Ammon's horn (tissue), 1 donor: ENCODE measurements at regions not wholly inside any gene's neighbourhood (a gene's known extent, or its start where the extent isn't known, plus 50 kb on each side); places are given as distances from the start of the nearest gene placed in this dataset.

Experiments
- DNase-seq: peaks from one replicate; pipeline ENCODE4 v3.0.0-alpha.2; 2016; ENCODE audit warnings: low spot score

DNA sequence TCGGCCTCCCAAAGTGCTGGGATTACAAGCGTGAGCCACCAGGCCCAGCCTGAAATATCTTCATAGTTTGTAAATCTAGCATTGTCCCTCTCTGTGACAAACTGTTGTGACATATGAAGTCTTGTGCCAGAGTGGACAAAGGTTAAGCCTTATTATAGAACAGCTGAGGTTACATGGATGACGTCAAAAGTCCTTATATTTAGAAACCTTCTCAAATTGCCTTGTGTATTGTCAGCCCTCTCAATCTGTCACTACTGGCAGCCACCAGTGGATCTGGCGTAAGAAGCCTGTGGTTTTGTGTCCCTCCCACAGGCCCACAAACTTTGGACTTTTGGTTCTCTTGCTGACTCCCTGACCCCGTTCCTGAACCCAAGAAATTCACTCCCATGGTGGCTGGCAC lies 79.4 kb upstream of the CCDC112 start:
- DNase-seq: no peak

DNA sequence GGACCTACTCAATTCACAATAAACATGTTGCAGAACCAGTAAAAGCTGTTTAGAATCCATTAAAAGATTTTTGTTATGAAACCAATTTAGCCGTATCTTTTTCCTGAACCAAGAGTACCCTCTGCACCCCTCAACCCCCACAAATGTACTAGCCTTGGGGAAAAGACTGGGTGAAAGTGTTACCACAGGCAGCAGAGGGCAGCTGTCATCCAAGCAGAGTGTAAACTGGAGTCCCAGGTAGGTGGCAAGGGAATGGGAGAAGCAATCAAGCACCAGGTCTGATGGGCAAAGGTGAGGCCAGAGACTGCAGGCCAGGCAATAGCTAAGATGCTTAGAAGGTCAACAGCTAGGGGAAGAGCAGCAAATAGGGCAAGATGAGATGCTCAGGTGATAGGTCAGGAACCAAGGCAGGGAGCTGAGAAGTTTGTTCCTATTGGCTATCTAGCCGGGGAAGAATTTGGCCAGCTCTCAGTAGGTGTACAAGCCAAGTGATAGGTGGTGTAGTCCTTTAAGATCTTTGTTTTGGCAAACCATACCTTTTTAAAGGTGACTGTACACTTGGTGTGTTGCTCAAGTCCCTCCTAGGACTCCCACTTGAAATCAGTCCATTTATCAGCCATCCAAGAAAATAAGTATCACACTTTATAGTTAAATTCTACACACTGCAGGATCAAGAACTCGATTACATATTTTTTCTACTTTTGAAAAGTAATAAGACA lies 77.8 kb upstream of the CCDC112 start:
- no peak for DNase-seq

DNA sequence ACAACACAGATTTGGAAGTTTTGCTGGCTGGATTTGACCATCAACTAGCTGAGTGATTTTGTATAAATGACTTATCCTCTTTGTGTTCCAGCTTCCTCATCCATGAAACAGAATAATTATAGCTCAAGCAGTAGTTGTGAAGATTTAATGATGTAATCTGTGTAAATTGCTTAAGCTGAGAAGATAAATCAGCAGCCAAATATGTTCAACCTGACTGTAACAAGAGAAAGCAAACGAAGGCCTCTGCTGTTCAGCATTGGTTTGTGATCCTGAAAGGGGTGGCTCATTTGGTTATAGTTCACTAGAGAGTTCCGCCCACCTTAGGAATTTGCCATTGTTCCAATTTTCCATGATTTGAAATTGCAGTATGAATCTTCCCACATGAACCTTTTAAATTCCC lies 75.7 kb upstream of the CCDC112 start:
- no peak for DNase-seq

DNA sequence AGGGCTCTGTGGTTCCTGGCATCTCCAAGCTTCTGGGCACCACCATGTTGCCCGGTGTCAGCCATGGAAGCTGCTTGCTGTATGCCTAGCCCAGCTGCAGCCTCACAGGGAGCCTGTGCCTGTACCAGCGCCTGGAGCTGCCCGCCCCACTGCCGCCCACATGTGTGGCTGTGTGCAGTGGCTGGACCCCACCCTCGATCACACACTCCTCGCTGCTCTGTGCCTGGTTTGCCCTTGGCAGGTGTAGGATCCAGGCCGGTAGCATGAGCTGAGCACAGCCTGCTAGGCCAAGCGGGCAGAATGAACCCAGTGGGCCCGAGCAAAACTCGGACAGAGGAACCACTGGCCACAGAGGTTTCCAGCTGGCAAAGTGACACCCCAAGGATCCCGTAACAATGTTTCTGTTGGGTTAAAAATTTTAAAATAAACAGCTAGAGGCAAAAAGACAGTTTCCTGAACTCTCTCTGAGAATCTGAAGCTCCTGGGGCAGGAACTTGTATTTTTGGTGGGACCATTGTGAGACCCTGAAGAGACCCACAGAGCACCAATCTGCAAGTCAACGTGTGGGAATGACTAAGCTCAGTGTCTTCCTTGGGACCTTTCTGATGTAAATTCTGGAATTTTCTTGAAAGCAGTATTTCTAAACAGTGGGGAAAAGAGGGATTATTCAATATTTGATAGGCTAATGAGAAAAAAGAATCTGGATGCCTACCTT lies 73.1 kb upstream of the CCDC112 start:
- no peak for DNase-seq

DNA sequence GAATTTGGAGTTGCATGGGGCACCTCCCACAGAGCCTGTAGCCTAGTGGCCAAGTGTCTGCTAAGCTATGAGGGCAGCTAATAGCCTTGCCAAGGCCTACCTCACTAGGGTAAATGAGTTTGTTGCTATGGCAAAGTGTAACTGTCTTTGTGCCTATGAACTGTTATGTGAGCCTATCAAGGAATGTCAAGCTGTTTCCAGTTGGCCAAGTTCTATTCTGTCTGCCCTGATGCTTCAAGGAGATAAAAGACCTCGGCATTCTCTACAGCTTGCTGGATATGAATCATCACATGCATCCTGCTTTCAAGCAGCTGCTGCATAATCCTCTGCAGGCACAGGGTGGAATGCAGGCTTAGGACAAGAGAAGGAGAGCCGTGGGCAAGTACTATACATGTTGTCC lies 69.8 kb upstream of the CCDC112 start:
- DNase-seq: no peak

DNA sequence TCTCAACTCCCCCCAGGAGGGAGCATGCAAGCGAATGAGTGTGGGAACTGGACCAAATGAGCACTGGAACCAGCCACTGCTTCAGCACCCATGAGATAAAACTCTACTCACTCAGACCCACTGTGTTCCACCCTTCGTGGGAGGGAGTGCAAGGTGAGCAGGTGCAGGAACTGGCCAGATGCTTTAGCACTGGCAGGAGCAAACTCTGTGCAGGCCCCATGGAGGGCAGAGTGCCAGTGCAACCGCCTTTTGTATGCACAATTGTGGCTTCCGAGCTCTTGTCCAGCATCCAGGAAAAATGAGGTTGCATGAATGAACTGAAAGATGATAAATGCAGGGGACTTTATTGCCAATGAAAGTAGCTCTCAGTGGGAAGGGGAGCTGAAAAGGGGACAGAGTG lies 67.4 kb upstream of the CCDC112 start:
- DNase-seq: no peak

DNA sequence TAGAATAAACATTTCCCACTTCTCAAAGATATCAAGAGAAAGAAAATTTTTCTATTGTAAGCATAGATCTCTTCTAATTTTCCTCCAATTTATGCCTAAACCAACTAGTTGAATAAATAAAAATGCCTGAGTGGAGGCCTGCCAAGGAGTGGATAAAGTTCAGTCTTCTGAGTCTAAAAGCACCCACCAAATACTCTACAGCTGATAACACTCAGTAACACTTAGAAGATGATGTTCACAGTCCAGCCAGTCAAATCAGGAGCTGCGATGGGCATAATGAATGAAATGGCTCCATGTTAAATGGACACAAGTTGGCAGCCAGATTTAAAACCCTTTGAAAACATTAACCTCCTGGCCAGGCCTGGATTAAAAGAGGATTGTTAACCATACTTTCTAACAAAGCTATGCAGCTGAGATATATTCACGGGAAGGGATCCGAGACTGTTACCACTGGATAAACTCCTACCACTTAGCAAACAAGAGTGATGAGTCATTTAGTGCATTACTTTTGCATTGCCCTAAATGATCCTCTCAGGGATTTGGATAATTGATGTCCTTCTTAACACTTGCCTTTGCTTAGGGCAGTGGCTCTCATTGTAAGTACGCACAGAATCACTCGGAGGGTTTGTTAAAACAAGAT lies 63.7 kb upstream of the CCDC112 start:
- DNase-seq: no peak

DNA sequence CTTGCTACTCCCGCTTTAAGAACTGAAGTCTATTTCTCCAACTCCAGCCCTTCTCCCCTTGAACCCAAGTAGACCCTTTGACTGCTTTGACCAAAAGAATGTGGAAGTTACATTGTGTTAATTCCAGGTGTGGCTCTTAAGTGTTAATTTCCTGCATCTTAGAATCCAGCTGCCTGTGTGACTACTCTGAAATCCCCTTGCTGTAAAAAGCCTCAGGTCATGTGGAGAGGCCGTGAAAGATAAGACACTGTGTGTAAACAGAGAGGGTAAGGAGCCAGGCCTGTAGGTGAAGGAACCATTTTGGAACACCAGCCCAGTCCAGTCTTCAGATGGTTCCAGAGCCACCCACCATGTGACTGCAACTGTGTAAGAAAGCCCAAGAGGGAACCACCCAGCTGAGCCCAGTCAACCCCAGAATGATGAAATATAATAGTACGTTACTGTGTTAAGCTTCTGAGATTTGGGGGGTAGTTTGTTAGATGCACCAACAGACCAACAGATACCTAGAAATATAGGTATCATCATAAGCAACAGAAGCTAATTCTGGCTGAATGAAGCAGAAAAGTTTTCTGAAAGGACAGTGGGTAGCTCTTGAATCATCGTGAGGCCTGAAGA lies 59.4 kb upstream of the CCDC112 start:
- no peak for DNase-seq

DNA sequence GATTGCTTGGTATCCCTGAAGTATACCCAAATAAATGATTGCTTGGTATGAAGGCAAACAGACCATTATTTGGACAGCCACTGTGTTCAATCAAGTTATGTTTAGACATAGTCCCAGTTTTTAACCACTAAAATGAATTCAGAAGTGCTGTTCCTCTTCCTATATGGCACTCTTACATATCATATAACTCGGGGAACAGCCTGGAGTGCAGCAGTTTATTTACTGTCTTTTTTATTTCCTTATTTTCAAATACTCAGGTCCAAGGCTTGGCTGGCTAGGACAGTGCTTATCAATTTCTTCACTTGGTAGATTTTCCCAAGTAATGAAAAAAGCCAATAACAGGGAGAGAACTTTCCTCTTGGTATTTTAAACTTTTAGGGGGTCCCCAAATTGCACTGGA lies 58.6 kb upstream of the CCDC112 start:
- no peak for DNase-seq

DNA sequence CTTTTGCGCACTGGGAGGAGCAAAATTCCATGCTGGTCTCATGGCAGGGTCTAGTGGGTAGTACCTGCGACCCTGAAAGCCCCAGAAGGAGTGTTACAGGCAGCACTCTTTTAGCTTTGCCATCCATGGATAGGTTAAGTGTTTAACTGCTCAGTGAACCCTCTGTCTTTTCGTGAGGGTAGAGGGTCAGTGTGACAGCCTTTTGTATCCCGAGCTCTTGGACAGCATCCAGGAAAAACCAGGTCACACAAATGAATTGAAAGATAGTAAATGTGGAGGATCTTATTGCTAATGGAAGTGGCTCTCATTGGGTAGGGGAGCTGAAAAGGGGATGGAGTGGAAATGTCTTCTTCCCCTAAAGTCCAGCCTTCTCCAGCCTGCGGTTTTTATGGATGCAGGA lies 57.8 kb upstream of the CCDC112 start:
- DNase-seq: no peak

DNA sequence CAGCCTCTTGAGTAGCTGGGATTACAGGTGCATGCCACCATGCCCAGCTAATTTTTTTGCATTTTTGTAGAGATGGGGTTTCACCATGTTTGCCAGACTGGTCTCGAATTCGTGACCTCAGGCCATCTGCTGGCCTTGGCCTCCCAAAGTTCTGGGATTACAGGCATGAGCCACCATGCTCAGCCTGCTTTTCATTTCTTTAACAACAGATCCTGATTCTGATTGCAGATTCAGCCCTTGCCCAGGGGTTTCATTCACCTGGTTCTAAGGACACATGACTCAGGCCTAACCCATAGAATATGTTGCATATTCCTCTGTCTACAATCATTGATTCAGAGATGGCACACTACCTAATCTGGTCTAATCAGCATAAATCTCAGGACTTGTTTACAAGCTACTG lies 56.1 kb upstream of the CCDC112 start:
- no peak for DNase-seq

DNA sequence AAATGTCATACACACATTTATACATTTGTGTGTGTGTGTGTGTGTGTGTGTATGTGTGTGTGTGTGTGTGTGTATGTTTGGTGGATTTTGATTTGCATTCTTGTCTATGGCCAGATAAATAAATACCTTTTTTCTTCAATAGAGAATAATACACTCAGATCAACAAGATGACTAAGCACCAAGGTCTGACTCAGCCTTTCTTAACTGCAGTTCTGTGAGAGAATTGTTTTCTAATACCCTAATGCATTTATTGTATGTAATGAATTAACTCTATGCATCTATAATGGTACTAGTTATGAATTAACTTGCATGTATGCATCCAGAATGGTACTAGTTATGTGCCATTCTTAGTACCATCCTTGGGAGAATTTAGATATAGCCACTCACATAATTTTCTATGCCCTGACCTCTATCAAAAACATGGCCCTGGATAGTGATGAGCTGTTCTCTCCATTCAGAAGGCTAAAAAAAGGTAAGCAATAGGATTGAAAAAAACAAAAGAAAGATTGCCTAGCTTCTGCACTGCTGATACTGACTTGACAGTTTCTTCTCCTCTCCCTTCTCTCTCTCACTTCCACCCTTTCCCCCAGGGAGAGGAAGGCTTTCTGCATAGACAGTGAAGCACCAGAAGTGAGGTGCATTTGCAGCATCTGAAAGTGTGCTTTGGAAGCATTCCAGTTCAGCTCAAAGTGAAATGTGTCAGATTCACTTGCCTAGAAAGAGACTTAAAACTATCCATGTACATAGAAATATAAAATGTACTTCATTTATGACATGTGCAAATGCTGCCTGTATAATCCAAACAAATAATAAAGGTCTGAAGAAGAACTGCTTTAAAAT lies 55.1 kb upstream of the CCDC112 start:
- no peak for DNase-seq

DNA sequence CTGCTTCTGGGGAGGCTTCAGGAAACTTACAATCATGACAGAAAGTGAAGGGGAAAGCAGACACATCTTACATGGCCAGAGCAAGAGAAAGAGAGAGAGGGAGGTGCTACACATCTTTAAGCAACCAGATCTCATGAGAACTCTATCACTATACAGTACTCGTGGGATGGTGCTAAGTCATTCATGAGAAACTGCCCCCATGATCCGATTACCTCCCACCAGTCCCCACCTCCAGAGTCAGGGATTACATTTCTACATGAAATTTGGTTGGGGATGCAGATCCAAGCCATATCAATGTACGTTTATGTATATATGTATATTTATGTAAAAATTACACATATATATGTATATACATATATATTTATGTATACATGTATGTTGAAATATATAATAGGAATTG lies 54.4 kb upstream of the CCDC112 start:
- DNase-seq: no peak

DNA sequence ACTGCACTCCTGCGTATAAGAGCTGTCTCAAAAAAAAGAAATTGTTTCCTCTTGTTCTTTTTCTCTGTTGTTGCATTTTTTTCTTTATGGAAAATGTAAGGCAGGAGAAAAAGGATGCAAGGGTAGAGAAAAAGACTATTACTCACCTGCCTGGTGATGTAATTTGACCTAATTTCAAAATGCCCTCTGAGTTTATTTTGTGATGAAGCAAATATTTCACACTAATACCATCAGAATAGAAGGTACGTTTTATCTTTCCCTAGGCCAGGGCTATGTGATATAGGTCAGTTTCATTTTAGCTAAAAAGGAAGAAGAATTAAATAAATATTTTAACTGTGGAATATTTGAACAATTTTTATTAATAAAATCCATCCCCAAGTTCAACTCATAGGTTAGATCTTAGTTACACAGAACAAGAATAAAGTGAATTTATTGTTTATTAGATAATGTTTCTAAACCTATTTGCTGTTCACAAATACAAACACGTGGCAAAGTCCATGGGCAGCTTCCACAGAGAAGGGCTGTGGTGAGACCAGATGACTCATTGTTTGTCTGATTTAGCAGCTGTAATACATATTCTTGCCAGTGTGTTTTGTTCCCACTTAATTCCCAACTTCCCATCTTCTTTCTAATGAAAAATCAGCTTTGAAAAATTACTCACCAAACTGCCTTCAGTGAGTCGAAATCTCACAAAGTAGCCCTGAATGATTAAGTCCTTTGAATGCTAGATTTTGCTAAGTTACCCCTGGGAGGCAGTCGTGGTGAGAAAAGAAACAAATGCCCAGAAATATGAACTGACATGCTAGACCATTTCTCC lies 52.8 kb upstream of the CCDC112 start:
- peak; percentile 53 for DNase-seq

DNA sequence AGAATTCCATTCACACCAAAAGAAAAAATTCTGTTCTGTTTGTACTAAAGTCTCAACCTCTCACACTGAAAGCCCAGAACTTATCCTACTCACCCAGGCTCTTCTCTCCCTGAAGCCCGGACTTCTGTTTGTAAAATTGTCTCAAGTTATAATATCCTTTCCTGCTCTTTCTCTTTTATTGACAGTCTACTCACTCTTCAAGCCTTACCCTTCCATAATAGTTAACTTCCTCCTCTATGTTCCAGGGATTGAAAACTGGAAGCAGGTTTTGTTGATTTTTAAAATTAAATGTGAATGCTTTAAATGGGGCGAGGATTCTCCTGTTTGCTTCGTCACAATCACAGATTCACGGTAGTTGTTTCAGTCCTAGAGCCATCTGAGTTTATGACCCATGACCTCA lies 51.7 kb upstream of the CCDC112 start:
- no peak for DNase-seq
